ENCODE measurements at regions not wholly inside any gene's neighbourhood (a gene's known extent, or its start where the extent isn't known, plus 50 kb on each side); places are given as distances from the start of the nearest gene placed in this dataset.

- Histone ChIP-seq H3K4me3 (ENCODE audit: low read length) (peak overlapping the region; percentile 24), H3K9me3 (ENCODE audit: control insufficient read depth, insufficient read depth, low read length) (peaks cover 4% of the 10 kb centered on the region; the same call in 1 of the 2 replicates), H3K27me3 (ENCODE audit: control insufficient read depth, low read length) (no peaks in the 10 kb centered on the region), H3K9me2 (replicated peaks; ENCODE audit: control insufficient read depth, low read length) (no peaks in the 10 kb centered on the region), H3K27ac (ENCODE audit: low read depth, low read length) (peak overlapping the region; percentile 80), H3K79me2 (ENCODE audit: control insufficient read depth, low read length) (no peaks in the 10 kb centered on the region), H3K4me1 (ENCODE audit: control insufficient read depth, low read length) (peaks cover 74% of the 10 kb centered on the region), H3F3A (ENCODE audit: control insufficient read depth, insufficient read depth) (no peaks in the 10 kb centered on the region; the same call in 1 of the 2 replicates), H3K36me3 (ENCODE audit: control insufficient read depth, low read length) (no peaks in the 10 kb centered on the region), H4K20me1 (ENCODE audit: control insufficient read depth, insufficient read depth, low read depth, low read length) (no peaks in the 10 kb centered on the region), H3K4me2 (ENCODE audit: low read length) (peak overlapping the region; percentile 54)
- TF ChIP-seq CTCF (IDR thresholded peaks at IDR 0.05; ENCODE audit: low read depth, low read length, poor library complexity, severe bottlenecking) (no peak), EZH2phosphoT487 (IDR thresholded peaks at IDR 0.05; ENCODE audit: borderline replicate concordance, low read length) (no peak)
Measured at GRCh38 chr18:8978394-8978793, 124.1 kb upstream of the NDUFV2 start.

DNA sequence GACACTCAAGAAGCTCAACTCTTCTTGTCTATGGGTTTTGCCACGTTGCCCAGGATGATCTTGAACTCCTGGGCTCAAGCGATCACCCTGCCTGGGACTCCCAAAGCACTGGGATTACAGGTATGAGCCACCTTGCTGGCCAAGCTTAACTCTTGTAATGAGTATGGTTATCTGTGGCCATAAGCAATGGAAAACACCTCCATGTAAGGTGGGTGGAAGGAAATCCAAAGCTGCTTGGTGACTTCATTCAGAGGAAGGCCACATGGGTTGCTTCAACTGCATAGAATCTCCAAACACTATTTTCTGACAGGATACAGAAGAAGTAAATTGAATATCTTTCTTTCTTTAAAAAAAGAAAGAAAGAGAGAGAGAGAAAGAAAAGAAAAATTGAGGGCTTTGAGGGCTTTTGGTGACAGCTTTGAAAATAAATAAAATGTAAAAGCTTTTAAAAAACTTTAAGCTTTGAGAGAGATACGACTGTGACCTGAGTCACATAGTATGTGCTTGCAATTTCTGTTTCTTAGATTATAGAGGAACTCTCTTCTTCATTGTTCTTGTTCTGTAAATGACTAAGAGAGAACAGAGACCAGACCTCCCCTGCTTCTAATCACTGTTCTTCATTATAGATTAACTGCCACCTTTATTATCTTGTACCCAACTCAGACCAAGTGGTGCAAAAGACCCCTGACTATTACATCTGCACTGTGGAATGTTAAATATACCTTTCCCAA, 123.1 kb upstream of the NDUFV2 start:
- TF ChIP-seq EZH2phosphoT487 (IDR thresholded peaks at IDR 0.05; ENCODE audit: borderline replicate concordance, low read length) (no peak), CTCF (IDR thresholded peaks at IDR 0.05; ENCODE audit: low read depth, low read length, poor library complexity, severe bottlenecking) (no peak)
- H3K4me1 ChIP-seq (ENCODE audit: control insufficient read depth, low read length), result peaks cover 74% of the 10 kb centered on the region
- no peaks in the 10 kb centered on the region for H3K27me3 ChIP-seq (ENCODE audit: control insufficient read depth, low read length)
- no peaks in the 10 kb centered on the region for H3K36me3 ChIP-seq (ENCODE audit: control insufficient read depth, low read length)
- H3F3A ChIP-seq (ENCODE audit: control insufficient read depth, insufficient read depth), result no peaks in the 10 kb centered on the region; the same call in 1 of the 2 replicates
- H3K9me2 ChIP-seq (replicated peaks; ENCODE audit: control insufficient read depth, low read length), result no peaks in the 10 kb centered on the region
- 0 out of 2 replicates have a peak overlapping the region, but pooled peaks have one; percentile 11 for H3K4me3 ChIP-seq (ENCODE audit: low read length)
- H3K9me3 ChIP-seq (ENCODE audit: control insufficient read depth, insufficient read depth, low read length), result no peaks in the 10 kb centered on the region; the same call in 1 of the 2 replicates
- peak overlapping the region; percentile 80 for H3K27ac ChIP-seq (ENCODE audit: low read depth, low read length)
- peak overlapping the region; percentile 54 for H3K4me2 ChIP-seq (ENCODE audit: low read length)
- no peaks in the 10 kb centered on the region for H4K20me1 ChIP-seq (ENCODE audit: control insufficient read depth, insufficient read depth, low read depth, low read length)
- no peaks in the 10 kb centered on the region for H3K79me2 ChIP-seq (ENCODE audit: control insufficient read depth, low read length)

- no peaks in the 10 kb centered on the region for H3K9me2 ChIP-seq (replicated peaks; ENCODE audit: control insufficient read depth, low read length)
- H3K27ac ChIP-seq (ENCODE audit: low read depth, low read length), result no peak overlapping the region
- H3F3A ChIP-seq (ENCODE audit: control insufficient read depth, insufficient read depth), result no peaks in the 10 kb centered on the region; the same call in 1 of the 2 replicates
- no peak overlapping the region for H3K4me3 ChIP-seq (ENCODE audit: low read length)
- H3K4me1 ChIP-seq (ENCODE audit: control insufficient read depth, low read length), result peaks cover 73% of the 10 kb centered on the region
- H3K79me2 ChIP-seq (ENCODE audit: control insufficient read depth, low read length), result no peaks in the 10 kb centered on the region
- H3K27me3 ChIP-seq (ENCODE audit: control insufficient read depth, low read length), result no peaks in the 10 kb centered on the region
- TF ChIP-seq EZH2phosphoT487 (IDR thresholded peaks at IDR 0.05; ENCODE audit: borderline replicate concordance, low read length) (no peak), CTCF (IDR thresholded peaks at IDR 0.05; ENCODE audit: low read depth, low read length, poor library complexity, severe bottlenecking) (no peak)
- H3K36me3 ChIP-seq (ENCODE audit: control insufficient read depth, low read length), result no peaks in the 10 kb centered on the region
- no peaks in the 10 kb centered on the region for H4K20me1 ChIP-seq (ENCODE audit: control insufficient read depth, insufficient read depth, low read depth, low read length)
- no peak overlapping the region for H3K4me2 ChIP-seq (ENCODE audit: low read length)
- H3K9me3 ChIP-seq (ENCODE audit: control insufficient read depth, insufficient read depth, low read length), result no peaks in the 10 kb centered on the region
Measured at GRCh38 chr18:8980496-8980895, 122.0 kb upstream of the NDUFV2 start.
